ENCODE measurements at regions not wholly inside any gene's neighbourhood (a gene's known extent, or its start where the extent isn't known, plus 50 kb on each side); places are given as distances from the start of the nearest gene placed in this dataset.

DNA sequence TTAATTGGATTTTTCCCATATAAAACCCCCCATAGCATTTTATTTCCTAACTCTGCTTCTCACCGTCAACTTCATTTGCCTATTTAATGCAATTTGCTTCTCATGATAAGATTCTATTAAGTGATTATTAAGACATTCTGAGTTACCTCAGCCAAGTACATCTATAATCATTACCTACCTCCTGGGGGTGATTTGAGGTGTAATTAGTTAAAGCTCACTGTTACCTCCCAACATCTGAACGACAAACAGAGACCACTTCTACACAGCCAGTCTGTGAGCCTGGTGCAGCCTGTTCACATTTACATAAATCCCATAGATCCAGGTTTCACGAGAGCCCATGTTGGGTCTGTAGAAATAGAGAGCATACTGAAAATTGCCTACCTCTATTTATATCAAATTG lies 65.7 kb upstream of the SSX2IP start:
- no peak for TF ChIP-seq CHD1 (IDR thresholded peaks at IDR 0.05; ENCODE audit: low read depth, low read length)
- TF ChIP-seq, protein P1, sequence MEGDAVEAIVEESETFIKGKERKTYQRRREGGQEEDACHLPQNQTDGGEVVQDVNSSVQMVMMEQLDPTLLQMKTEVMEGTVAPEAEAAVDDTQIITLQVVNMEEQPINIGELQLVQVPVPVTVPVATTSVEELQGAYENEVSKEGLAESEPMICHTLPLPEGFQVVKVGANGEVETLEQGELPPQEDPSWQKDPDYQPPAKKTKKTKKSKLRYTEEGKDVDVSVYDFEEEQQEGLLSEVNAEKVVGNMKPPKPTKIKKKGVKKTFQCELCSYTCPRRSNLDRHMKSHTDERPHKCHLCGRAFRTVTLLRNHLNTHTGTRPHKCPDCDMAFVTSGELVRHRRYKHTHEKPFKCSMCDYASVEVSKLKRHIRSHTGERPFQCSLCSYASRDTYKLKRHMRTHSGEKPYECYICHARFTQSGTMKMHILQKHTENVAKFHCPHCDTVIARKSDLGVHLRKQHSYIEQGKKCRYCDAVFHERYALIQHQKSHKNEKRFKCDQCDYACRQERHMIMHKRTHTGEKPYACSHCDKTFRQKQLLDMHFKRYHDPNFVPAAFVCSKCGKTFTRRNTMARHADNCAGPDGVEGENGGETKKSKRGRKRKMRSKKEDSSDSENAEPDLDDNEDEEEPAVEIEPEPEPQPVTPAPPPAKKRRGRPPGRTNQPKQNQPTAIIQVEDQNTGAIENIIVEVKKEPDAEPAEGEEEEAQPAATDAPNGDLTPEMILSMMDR (conservative IDR thresholded peaks at IDR 0.05; ENCODE audit: low read depth, low read length) = no peak
- TF ChIP-seq RFX5 (IDR thresholded peaks at IDR 0.05; ENCODE audit: low read depth, low read length) = no peak
- no peak for TF ChIP-seq POLR2A (IDR thresholded peaks at IDR 0.05; ENCODE audit: low read depth, low read length)
- no peak for TF ChIP-seq CEBPB (IDR thresholded peaks at IDR 0.05; ENCODE audit: low read depth, low read length)

Measured in IMR-90 (cell line).